Hematopoietic multipotent progenitor cell treated with erythropoietin and hydrocortisone succinate and interleukin-3 and kit ligand, for 4 days (in vitro differentiated cells): ENCODE measurements at regions not wholly inside any gene's neighbourhood (a gene's known extent, or its start where the extent isn't known, plus 50 kb on each side); places are given as distances from the start of the nearest gene placed in this dataset.

ENCODE experiments used
- DNase-seq: peaks from one replicate; pipeline ENCODE4 v3.0.0-alpha.2; 2015

DNA sequence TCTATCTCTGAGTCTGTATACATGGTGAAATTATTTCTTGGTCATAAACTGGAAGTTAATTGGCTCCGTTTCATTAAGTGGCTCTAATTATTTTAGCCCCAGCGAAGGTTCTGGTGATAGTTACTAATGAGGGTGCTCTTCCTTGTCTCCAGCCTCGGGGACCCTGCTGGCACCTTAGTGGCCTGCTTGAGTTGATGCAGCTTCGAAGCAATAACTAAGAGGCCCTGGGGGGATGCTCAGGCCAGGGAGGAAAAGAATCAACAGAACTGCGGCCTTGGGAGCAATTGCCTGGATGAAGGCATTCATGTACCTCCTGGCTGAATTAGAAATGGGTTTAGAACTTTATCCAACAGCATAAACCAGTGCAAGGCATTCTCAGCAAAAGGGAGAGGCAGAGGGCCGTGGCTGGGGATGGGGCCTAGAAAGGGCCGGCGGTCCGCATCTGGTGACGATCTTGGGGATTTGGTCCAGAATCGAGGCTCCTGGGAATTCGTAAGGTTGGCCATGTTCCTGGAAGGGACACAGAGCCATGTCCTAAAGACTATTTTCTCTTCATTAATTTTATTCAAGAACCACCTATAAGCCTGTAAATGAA lies 100.0 kb upstream of the AJAP1 start:
- no peak for DNase-seq

DNA sequence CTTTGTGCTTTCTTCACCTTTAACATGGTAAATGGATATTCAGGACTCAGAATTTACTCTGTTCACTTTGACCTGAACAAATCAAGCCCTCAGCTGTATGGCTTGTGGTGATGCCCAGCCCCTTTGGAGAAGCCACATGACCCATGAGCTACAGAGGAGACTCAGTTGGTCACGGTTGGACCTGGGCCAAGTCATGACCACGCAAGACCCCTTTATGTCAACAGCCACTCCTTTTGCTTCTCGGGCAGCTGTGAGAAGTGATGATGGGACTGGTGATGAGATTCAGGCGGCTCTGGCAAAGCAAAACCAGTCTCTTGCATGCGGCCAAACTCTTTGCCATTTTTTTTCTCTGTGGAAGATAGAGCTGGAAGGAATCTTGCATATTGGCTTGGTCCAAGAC lies 96.5 kb upstream of the AJAP1 start:
- DNase-seq, result no peak

- no peak for DNase-seq
Measured at GRCh38 chr1:4561205-4561604, 93.2 kb upstream of the AJAP1 start.

- no peak for DNase-seq
Measured at GRCh38 chr1:4562321-4562720, 92.1 kb upstream of the AJAP1 start.

GRCh38 chr1:4563586-4563985 lies 90.8 kb upstream of the AJAP1 start:
- DNase-seq, result no peak

GRCh38 chr1:4564051-4564450 lies 90.4 kb upstream of the AJAP1 start:
- no peak for DNase-seq

DNA sequence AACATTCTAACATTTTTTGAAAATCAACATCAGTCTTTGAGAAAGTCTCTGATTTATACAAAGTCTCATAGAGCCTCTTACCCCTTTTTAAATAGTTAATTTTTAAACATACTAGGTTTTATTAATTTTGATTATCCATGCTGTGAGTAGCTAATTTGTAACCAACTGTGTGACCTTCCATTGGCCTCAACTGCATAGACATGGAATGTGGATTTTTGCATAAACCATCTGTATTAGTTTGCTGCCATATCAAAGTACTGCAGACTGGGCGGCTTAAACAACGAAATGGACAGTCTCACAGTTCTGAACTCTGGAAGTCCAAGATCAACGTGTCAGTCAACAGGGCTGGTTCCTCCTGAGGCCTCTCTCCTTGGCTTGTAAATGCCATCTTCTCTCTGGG lies 89.2 kb upstream of the AJAP1 start:
- DNase-seq, result no peak

GRCh38 chr1:4565801-4566449 lies 88.5 kb upstream of the AJAP1 start:
- no peak for DNase-seq

GRCh38 chr1:4571263-4571662 lies 83.1 kb upstream of the AJAP1 start:
- no peak for DNase-seq

DNA sequence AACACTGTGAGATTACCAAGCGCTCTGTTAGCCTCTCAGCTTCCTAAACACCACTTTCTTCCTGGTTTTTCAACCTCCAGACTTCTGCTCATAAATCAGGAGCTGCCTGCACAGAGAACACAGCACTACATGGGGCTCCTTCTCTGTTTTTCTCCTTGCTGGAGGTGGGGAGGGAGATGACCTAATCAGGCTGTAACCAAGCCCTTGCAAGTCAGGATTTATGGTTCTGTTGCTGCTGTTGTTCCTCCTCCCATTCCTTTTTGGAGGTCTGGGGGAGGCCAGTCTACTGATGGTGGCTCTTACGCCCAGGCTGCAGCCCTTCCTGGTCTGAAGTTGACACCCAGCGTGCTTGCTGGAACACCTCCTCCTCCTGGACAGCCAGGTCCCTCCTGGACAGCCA lies 80.9 kb upstream of the AJAP1 start:
- no peak for DNase-seq

DNA sequence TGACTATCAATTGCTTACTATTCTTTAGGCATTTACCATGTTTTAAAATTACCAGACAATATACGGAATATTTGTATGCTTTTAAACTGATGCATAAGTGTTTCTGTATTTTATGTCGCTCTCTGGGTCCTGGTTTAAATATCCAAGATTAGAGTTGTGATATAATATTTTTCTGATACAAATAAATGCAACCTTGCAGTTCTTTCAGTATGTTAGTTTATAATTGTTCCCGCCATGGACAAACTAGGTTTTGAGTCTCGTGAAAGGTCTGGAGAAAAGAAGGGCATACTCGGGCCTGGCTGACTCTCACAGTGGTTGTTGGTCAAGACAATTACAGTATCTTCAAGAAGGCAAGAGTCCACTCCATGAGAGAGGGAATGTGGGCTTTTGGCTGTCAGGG lies 72.6 kb upstream of the AJAP1 start:
- no peak for DNase-seq

- DNase-seq, result no peak
Measured at GRCh38 chr1:4584449-4584848, 70.0 kb upstream of the AJAP1 start.

- peak; percentile 73 for DNase-seq
Measured at GRCh38 chr1:4585216-4585615, 69.2 kb upstream of the AJAP1 start.

DNA sequence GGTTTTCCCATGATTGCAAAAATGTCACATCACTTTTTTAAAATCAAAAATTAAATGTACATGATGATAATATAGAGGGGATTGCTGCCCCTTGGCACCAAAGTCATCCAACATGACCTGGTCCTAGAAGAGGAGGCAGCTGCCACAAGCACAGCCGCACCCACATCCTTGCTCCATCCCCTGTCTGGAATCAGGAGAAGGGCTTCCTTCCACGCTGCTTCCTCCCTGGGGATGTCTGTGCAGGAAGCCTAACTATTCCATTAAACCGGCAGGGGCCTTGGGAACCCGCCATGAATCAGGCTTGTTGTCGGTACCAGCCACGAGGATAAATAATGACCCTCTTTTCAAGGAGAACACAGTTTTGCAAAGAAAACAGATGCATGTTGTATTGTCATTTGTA lies 68.7 kb upstream of the AJAP1 start:
- DNase-seq, result no peak

GRCh38 chr1:4586611-4587160 lies 67.7 kb upstream of the AJAP1 start:
- peak; percentile 24 for DNase-seq

DNA sequence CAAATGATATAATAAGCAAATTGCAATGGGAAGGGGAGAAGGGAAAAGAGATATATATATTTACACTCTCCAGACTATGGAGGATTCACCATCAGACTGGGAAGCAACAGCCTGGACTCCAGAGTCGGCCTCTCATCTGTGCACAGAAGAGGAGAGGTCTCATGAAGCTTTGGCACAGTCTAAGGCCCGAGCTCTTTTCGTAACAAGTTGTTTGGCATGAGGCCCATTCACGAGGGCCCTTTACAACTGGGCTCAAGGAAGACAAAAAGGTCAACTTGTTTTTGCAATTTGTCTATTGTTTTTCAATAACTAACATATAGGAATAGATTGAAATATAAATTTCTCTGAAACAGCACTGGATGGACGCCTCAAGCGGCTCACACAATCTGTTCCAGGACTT lies 66.7 kb upstream of the AJAP1 start:
- DNase-seq, result no peak

DNA sequence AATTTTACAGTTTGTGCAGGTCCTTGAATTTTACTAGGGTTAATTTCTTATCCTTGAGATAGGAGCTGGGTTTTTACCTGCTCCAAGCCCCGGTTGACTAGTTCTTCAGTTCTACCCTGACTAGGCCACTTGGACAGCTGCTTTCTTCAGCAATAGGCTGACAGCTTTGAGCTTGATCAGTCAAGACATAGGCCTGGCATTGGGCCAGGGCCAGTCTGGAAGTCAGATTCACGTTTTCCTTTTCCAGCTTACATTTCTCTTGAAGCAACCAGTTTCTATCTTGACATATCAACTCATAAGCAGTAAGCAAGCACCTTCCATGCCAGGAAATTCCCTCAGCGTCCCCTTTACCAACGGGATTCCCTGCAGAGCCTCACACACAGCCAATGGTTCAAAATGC lies 63.7 kb upstream of the AJAP1 start:
- no peak for DNase-seq

- DNase-seq, result no peak
Measured at GRCh38 chr1:4591926-4592325, 62.5 kb upstream of the AJAP1 start.

DNA sequence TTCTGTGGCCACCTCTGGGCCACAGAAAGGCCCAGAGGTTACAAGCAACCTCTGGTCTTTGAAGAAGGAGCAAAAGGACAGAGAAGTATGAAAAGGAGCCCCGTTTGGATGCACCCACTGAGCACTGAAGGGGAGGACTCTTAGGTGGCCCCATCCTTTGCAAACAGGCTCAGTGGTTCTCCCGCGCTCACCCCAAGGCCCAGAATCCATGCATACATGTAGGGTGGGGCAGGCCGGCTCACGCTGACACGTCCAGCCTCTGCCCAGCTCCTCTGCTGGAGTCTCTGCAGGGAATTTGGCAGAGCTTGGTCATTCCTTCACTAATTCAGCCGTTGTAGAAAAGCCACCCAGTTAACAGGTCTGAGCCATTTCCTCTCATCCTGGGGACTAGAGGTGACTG lies 61.3 kb upstream of the AJAP1 start:
- DNase-seq, result no peak

DNA sequence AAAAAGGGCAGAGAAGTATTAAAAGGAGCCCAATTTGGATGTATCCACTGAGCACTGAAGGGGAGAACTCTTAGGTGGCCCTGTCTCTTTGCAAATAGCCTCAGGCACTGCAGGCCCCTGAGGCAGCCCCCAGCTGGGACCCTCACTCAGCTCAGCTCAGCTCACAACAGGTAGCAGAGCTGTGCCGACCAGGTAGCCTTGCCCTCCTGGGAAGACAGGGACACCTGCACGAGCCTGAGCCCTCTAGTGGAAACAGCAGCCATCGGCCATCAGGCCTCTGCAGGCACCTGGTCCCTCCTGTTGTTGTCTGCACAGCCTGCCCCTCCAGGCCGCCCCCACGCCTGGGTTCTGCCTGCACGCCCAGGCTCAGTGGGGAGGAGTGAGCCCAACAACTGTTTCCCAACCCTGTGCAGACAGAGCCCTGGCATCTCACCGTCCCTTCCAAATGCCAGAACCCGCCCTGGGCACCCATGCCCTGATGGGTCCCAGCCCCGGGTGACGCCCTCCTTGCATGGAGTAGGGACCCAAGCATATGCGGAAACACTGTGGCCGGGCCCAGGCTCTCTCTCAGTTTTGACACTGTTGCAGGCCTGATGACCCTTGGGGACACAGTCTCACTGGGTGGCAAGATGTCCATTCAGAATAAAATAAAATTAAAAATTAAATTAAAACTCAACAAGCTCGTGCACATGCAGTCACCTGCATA lies 60.0 kb upstream of the AJAP1 start:
- no peak for DNase-seq

GRCh38 chr1:4595341-4596225 lies 58.8 kb upstream of the AJAP1 start:
- no peak for DNase-seq

- no peak for DNase-seq
Measured at GRCh38 chr1:4596486-4596885, 57.9 kb upstream of the AJAP1 start.

DNA sequence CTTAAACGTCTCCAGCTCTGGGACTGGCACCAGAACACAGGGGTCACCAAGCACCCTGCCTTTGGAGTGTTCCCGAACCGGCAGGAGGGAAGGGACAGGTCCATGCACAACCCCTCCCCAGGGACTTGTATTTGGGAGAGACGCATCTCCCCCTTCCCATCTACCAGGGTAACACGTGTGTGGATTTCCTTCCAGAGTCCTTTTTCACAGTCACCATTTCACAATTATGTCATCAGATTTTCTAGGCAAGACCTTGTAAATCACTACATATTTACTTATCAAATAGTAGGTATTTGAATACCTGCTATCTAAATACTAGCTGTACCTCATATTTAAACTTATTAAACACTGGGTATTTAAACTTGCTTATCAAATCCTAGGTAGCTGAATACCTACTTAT lies 57.4 kb upstream of the AJAP1 start:
- DNase-seq, result no peak
